SU-DHL-6 (cell line): ENCODE measurements at regions not wholly inside any gene's neighbourhood (a gene's known extent, or its start where the extent isn't known, plus 50 kb on each side); places are given as distances from the start of the nearest gene placed in this dataset.

Experiments
- EZH2phosphoT487 ChIP-seq: fragments of 200-600 bp; sonication (generic), shearing (Covaris generic); conservative IDR thresholded peaks from 2 replicates; pipeline ENCODE4 v1.6.1; 2018; ENCODE audit warnings: mild to moderate bottlenecking, antibody characterized with exemption, low read length, moderate library complexity, mixed read lengths
- TF ChIP-seq, protein P1 (sequence below): fragments of 200-600 bp; sonication (generic); IDR thresholded peaks from one replicate; pipeline ENCODE4 v1.5.1; 2017; ENCODE audit warnings: antibody characterized with exemption, mild to moderate bottlenecking, low read length, moderate library complexity; ENCODE audit not compliant: insufficient read depth, poor library complexity, severe bottlenecking

GRCh38 chr5:18244309-18244708 is 610.0 kb downstream of the TAF11L14 start:
- TF ChIP-seq, protein P1, sequence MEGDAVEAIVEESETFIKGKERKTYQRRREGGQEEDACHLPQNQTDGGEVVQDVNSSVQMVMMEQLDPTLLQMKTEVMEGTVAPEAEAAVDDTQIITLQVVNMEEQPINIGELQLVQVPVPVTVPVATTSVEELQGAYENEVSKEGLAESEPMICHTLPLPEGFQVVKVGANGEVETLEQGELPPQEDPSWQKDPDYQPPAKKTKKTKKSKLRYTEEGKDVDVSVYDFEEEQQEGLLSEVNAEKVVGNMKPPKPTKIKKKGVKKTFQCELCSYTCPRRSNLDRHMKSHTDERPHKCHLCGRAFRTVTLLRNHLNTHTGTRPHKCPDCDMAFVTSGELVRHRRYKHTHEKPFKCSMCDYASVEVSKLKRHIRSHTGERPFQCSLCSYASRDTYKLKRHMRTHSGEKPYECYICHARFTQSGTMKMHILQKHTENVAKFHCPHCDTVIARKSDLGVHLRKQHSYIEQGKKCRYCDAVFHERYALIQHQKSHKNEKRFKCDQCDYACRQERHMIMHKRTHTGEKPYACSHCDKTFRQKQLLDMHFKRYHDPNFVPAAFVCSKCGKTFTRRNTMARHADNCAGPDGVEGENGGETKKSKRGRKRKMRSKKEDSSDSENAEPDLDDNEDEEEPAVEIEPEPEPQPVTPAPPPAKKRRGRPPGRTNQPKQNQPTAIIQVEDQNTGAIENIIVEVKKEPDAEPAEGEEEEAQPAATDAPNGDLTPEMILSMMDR = no peak
- no peak for TF ChIP-seq EZH2phosphoT487
